Stomach (tissue), 4 donors: ENCODE measurements at regions not wholly inside any gene's neighbourhood (a gene's known extent, or its start where the extent isn't known, plus 50 kb on each side); places are given as distances from the start of the nearest gene placed in this dataset.

Source experiments
- CTCF ChIP-seq, 7 experiments: fragments of 450-650 bp in 4 of 7; fragments of 200-600 bp in 3 of 7; sonication (generic) in 3 of 7; IDR thresholded peaks; one replicate each; pipeline ENCODE4 v1.5.1; 2016 to 2019; ENCODE audit warnings: antibody characterized with exemption in 7 of 7, control low read depth in 2 of 7, mild to moderate bottlenecking in 1 of 7
- POLR2A ChIP-seq, 4 donors: fragments of 450-650 bp; IDR thresholded peaks; one replicate each; pipeline ENCODE4 v1.6.1; 2016; ENCODE audit warnings: antibody characterized with exemption in 4 of 4, control low read depth in 2 of 4, mild to moderate bottlenecking in 1 of 4, moderate library complexity in 1 of 4

- TF ChIP-seq POLR2A (IDR thresholded peaks at IDR 0.05) = no peak
- no peak for TF ChIP-seq CTCF (IDR thresholded peaks at IDR 0.05)
Observed at GRCh38 chr5:164649266-164649665, 1143.8 kb downstream of the MAT2B start.
